ENCODE measurements at regions not wholly inside any gene's neighbourhood (a gene's known extent, or its start where the extent isn't known, plus 50 kb on each side); places are given as distances from the start of the nearest gene placed in this dataset.

GRCh38 chr3:64916937-64917336, 229.1 kb upstream of the ADAMTS9 start:
- TF ChIP-seq EZH2 (IDR thresholded peaks at IDR 0.05; ENCODE audit: insufficient read depth, low read length) (no peak), CTCF (IDR thresholded peaks at IDR 0.05; ENCODE audit: insufficient read depth, low read depth, low read length) (no peak)
